Mesenchymal stem cell (in vitro differentiated cells and primary cell): ENCODE measurements at regions not wholly inside any gene's neighbourhood (a gene's known extent, or its start where the extent isn't known, plus 50 kb on each side); places are given as distances from the start of the nearest gene placed in this dataset.
"Not testable (repeated sequence)": the region's sequence is repeated elsewhere in the genome, so short reads cannot be mapped to it uniquely, and the experiment has no call there.

Experiments used
- DNase-seq: peaks from one replicate; pipeline ENCODE4 v3.0.0-alpha.2; 2013
- H2AFZ ChIP-seq: one replicate; pipeline ENCODE4 v1.6.1; 2013; ENCODE audit warnings: low read depth, mild to moderate bottlenecking, control low read depth, inconsistent platforms, low read length, moderate library complexity
- H2AK5ac ChIP-seq: 2 replicates; pipeline ENCODE4 v1.6.1; 2013; ENCODE audit warnings: low read length, moderate library complexity, mild to moderate bottlenecking, inconsistent platforms; ENCODE audit not compliant: severe bottlenecking
- H2BK120ac ChIP-seq: one replicate; pipeline ENCODE4 v1.6.1; 2013; ENCODE audit warnings: low read depth, mild to moderate bottlenecking, inconsistent platforms, low read length, moderate library complexity
- H2BK12ac ChIP-seq, 2 experiments: one replicate each; pipeline ENCODE4 v1.6.1; 2013; ENCODE audit warnings: inconsistent platforms in 2 of 2, low read length in 2 of 2, mild to moderate bottlenecking in 2 of 2, moderate library complexity in 2 of 2, control low read depth in 1 of 2
- H2BK15ac ChIP-seq: one replicate; pipeline ENCODE4 v1.6.1; 2013; ENCODE audit warnings: mild to moderate bottlenecking, low read depth, inconsistent platforms; ENCODE audit not compliant: poor library complexity, severe bottlenecking
- H2BK5ac ChIP-seq: 2 replicates; pipeline ENCODE4 v1.6.1; 2013; ENCODE audit warnings: low read depth, mild to moderate bottlenecking, low read length, control low read depth, inconsistent platforms; ENCODE audit not compliant: poor library complexity, severe bottlenecking
- H3K14ac ChIP-seq, 2 experiments: one replicate each; pipeline ENCODE4 v1.6.1; 2013; ENCODE audit warnings: inconsistent platforms in 2 of 2, low read length in 2 of 2, control low read depth in 1 of 2, mild to moderate bottlenecking in 1 of 2, moderate library complexity in 1 of 2
- H3K18ac ChIP-seq, 2 experiments: one replicate each; pipeline ENCODE4 v1.6.1; 2013; ENCODE audit warnings: inconsistent platforms in 2 of 2, low read length in 2 of 2, control low read depth in 1 of 2, low read depth in 1 of 2, mild to moderate bottlenecking in 1 of 2
- H3K23ac ChIP-seq, 2 experiments: one replicate each; pipeline ENCODE4 v1.6.1; 2013; ENCODE audit warnings: inconsistent platforms in 2 of 2, low read length in 2 of 2, mild to moderate bottlenecking in 2 of 2, moderate library complexity in 2 of 2, control low read depth in 1 of 2
- H3K27ac ChIP-seq: 2 replicates; pipeline ENCODE4 v1.5.1; 2013; ENCODE audit warnings: mild to moderate bottlenecking, moderate library complexity, low read length, control low read depth, inconsistent platforms; ENCODE audit not compliant: poor library complexity, severe bottlenecking
- H3K27me3 ChIP-seq, 2 experiments: 2 replicates each; pipeline versions ENCODE4 v1.6.1 to v1.7.0; 2013; ENCODE audit warnings: low read length in 2 of 2, mild to moderate bottlenecking in 2 of 2, moderate library complexity in 2 of 2, control low read depth in 1 of 2, inconsistent platforms in 1 of 2; ENCODE audit not compliant: control insufficient read depth in 1 of 2, insufficient read depth in 1 of 2
- H3K36me3 ChIP-seq, 2 experiments: 2 replicates each; pipeline versions ENCODE4 v1.6.1 to v1.7.0; 2013; ENCODE audit warnings: low read length in 2 of 2, control low read depth in 1 of 2, inconsistent platforms in 1 of 2, low read depth in 1 of 2, mild to moderate bottlenecking in 1 of 2; ENCODE audit not compliant: insufficient read depth in 2 of 2, control insufficient read depth in 1 of 2
- H3K4ac ChIP-seq, 2 experiments: one replicate each; pipeline ENCODE4 v1.6.1; 2013; ENCODE audit warnings: inconsistent platforms in 2 of 2, low read length in 2 of 2, mild to moderate bottlenecking in 2 of 2, moderate library complexity in 2 of 2, control low read depth in 1 of 2, low read depth in 1 of 2
- H3K4me1 ChIP-seq: 2 replicates; pipeline ENCODE4 v1.6.1; 2013; ENCODE audit warnings: low read depth, low read length, control low read depth; ENCODE audit not compliant: control insufficient read depth, insufficient read depth
- H3K4me2 ChIP-seq: 2 replicates; pipeline ENCODE4 v1.6.1; 2013; ENCODE audit warnings: low read length, mild to moderate bottlenecking, inconsistent platforms; ENCODE audit not compliant: poor library complexity, severe bottlenecking
- H3K4me3 ChIP-seq, 2 experiments: 2 replicates each; pipeline versions ENCODE4 v1.5.1 to v1.7.0; 2013; ENCODE audit warnings: low read length in 2 of 2, mild to moderate bottlenecking in 2 of 2, control low read depth in 1 of 2, low read depth in 1 of 2; ENCODE audit not compliant: insufficient read depth in 1 of 2
- H3K79me1 ChIP-seq: replicated peaks from 2 replicates; pipeline ENCODE4 v1.6.1; 2013; ENCODE audit warnings: mild to moderate bottlenecking, control low read depth, low read length, inconsistent platforms; ENCODE audit not compliant: poor library complexity, severe bottlenecking
- H3K9ac ChIP-seq: 2 replicates; pipeline ENCODE4 v1.7.0; 2013; ENCODE audit warnings: mild to moderate bottlenecking, low read length, moderate library complexity
- H3K9me3 ChIP-seq: 2 replicates; pipeline ENCODE4 v1.7.0; 2013; ENCODE audit warnings: mild to moderate bottlenecking, low read length; ENCODE audit not compliant: control insufficient read depth
- H4K8ac ChIP-seq: one replicate; pipeline ENCODE4 v1.6.1; 2013; ENCODE audit warnings: inconsistent platforms, mild to moderate bottlenecking, low read length, moderate library complexity
- H4K91ac ChIP-seq: one replicate; pipeline ENCODE4 v1.6.1; 2013; ENCODE audit warnings: mild to moderate bottlenecking, low read length, inconsistent platforms
- WGBS: methylation state at CpG from one replicate; pipeline ENCODE4 v1.1.7; 2013; ENCODE audit warnings: mixed read lengths; 5-methylcytosine and 5-hydroxymethylcytosine counted together

DNA sequence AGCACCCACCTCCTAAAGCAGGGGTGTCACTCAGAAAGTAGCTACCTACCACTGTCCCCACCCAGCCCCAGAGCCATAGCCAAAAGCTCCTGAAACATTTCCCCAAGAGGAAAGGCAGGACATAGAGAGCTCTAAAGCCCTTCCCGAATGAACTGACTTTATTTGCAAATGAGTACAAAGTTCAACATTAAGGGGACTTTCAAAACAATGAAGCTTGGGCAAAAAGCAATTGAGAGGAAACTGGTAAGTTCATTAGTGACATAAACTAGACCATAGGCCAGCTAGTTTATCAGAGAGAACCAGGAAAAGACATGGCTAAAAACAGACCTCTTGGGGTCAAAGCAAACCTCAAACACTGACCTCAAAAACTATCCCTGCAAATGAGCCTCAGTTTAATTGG lies 72.7 kb downstream of the IGLL5 start:
- Histone ChIP-seq H3K9me3 (peaks cover 25% of the 10 kb centered on the region), H3K36me3 (no peaks in the 10 kb centered on the region), H3K4ac (no peak overlapping the region), H3K4me1 (no peaks in the 10 kb centered on the region), H2BK12ac (no peak overlapping the region), H2AFZ (no peak overlapping the region), H3K4me3 (no peak overlapping the region), H4K8ac (no peak overlapping the region), H3K27me3 (peaks cover 0 to 39% of the 10 kb centered on the region in 2 experiments), H3K14ac (no peak overlapping the region), H2BK15ac (no peak overlapping the region), H3K27ac (no peak overlapping the region), H4K91ac (no peak overlapping the region), H3K9ac (no peak overlapping the region), H2AK5ac (no peak overlapping the region), H2BK120ac (no peak overlapping the region), H3K23ac (no peak overlapping the region), H2BK5ac (no peak overlapping the region), H3K4me2 (no peak overlapping the region), H3K18ac (no peak overlapping the region), H3K79me1 (no peaks in the 10 kb centered on the region)
- DNase-seq = no peak
- WGBS = 75% methylated on average over 1 of the region's 1 CpG

DNA sequence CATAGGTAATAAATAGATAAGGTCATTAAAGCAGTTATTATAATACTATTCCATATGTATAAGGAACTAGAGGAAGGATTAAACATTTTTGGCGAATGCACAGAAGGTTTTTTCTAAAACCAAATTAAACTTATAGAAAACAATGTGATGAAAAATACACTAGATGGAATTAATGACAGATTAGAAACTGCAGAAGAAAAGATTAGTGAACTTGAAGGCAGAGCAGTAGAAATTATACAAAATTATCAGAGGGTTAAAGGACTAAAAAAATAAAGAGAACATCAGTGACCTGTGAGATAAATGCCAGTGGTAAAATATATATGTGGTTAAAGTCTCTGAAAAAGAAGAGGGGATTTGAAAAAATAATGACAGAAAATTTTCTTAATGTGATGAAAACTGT lies 74.0 kb downstream of the IGLL5 start:
- H2BK120ac ChIP-seq = no peak overlapping the region
- no peak overlapping the region for H2BK15ac ChIP-seq
- no peaks in the 10 kb centered on the region for H3K36me3 ChIP-seq
- no peak overlapping the region for H3K23ac ChIP-seq
- H3K4me3 ChIP-seq = no peak overlapping the region
- no CpG with 5 or more reads among the region's 1 CpG for WGBS
- no peak overlapping the region for H4K8ac ChIP-seq
- H3K27me3 ChIP-seq = peaks cover 0 to 35% of the 10 kb centered on the region in 2 experiments
- H2BK5ac ChIP-seq = no peak overlapping the region
- H3K9ac ChIP-seq = no peak overlapping the region
- no peak overlapping the region for H3K14ac ChIP-seq
- no peak overlapping the region for H3K4me2 ChIP-seq
- no peaks in the 10 kb centered on the region for H3K79me1 ChIP-seq
- H3K18ac ChIP-seq = no peak overlapping the region
- no peak overlapping the region for H3K27ac ChIP-seq
- no peak overlapping the region for H2BK12ac ChIP-seq
- no peak overlapping the region for H4K91ac ChIP-seq
- no peak overlapping the region for H2AFZ ChIP-seq
- DNase-seq = no peak
- H3K4ac ChIP-seq = no peak overlapping the region
- H3K9me3 ChIP-seq = peaks cover 25% of the 10 kb centered on the region
- H2AK5ac ChIP-seq = no peak overlapping the region
- H3K4me1 ChIP-seq = no peaks in the 10 kb centered on the region

DNA sequence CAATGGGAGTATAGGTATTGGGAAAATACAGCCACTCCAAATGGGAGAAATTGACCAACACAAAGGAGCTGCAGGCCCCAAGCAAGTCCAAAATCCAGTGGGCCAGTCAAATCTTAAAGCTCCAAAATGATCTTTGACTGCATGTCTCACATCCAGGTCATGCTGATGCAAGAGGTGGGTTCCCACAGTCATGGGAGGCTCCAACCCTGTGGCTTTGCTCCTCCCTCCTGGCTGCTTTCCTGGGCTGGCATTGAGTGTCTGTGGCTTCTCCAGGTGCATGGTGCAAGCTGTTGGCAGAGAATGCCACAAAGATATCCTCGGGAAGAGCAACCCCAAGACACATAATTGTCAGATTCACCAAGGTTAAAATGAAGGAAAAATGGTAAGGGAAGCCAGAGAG lies 80.8 kb downstream of the IGLL5 start:
- H2BK12ac ChIP-seq = no peak overlapping the region
- no peak overlapping the region for H3K9ac ChIP-seq
- no peak overlapping the region for H3K4me3 ChIP-seq
- H4K8ac ChIP-seq = no peak overlapping the region
- peaks cover 9% of the 10 kb centered on the region for H3K9me3 ChIP-seq
- no peaks in the 10 kb centered on the region for H3K36me3 ChIP-seq
- no peak for DNase-seq
- H2AFZ ChIP-seq = no peak overlapping the region
- no peak overlapping the region for H2BK120ac ChIP-seq
- H3K4me1 ChIP-seq = no peaks in the 10 kb centered on the region
- peaks cover 0 to 3% of the 10 kb centered on the region in 2 experiments for H3K27me3 ChIP-seq
- no peak overlapping the region for H2AK5ac ChIP-seq
- no peak overlapping the region for H3K14ac ChIP-seq
- no peak overlapping the region for H4K91ac ChIP-seq
- no peak overlapping the region for H2BK5ac ChIP-seq
- no peak overlapping the region for H3K23ac ChIP-seq
- no peak overlapping the region for H3K27ac ChIP-seq
- WGBS = 40% methylated on average over 1 of the region's 1 CpG
- no peaks in the 10 kb centered on the region for H3K79me1 ChIP-seq
- no peak overlapping the region for H3K4me2 ChIP-seq
- H3K4ac ChIP-seq = no peak overlapping the region
- no peak overlapping the region for H2BK15ac ChIP-seq
- H3K18ac ChIP-seq = no peak overlapping the region

DNA sequence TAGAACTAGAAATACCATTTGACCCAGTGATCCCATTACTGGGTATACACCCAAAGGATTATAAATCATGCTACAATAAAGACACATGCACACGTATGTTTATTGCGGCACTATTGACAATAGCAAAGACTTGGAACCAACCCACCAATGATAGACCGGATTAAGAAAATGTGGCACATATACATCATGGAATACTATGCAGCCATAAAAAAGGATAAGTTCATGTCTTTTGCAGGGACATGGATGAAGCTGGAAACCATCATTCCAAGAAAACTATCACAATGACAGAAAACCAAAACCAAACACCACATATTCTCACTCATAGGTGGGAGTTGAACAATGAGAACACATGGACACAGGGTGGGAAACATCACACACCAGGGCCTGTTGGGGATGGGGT lies 85.0 kb downstream of the IGLL5 start:
- not testable (repeated sequence) for H4K8ac ChIP-seq, H2BK5ac ChIP-seq, H3K36me3 ChIP-seq, H3K9me3 ChIP-seq, H3K4ac ChIP-seq, H2BK12ac ChIP-seq, H3K4me1 ChIP-seq, H3K79me1 ChIP-seq, H2BK120ac ChIP-seq, H3K18ac ChIP-seq, H2AK5ac ChIP-seq, DNase-seq, H2BK15ac ChIP-seq, H2AFZ ChIP-seq, H3K27ac ChIP-seq, H3K4me2 ChIP-seq, H3K9ac ChIP-seq, H3K23ac ChIP-seq, H3K14ac ChIP-seq, H3K4me3 ChIP-seq, H4K91ac ChIP-seq
- H3K27me3 ChIP-seq = peaks cover 0 to 19% of the 10 kb centered on the region in 2 experiments
- WGBS = 85% methylated on average over 3 of the region's 3 CpGs
